ENCODE measurements at regions not wholly inside any gene's neighbourhood (a gene's known extent, or its start where the extent isn't known, plus 50 kb on each side); places are given as distances from the start of the nearest gene placed in this dataset.

DNA sequence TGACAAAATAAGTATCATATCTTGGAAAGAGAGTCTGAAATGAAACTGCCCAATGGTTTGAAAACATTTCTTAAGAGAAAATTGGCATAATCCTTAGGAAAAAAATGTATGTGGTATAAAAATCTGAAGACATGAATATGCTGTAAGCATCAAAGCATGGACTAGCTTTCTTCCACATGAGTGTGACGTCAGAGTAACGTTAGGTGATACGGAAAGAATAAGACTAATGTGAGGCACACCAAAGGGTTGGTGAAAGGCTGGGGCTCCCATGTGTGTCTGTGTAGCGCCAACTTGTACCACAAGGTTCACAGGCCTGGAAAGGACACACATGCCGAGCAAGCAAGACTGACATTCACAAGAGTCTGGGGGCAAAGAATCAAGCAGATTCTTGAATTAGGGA, 238.1 kb upstream of the GLI3 start:
- H3K4me3 ChIP-seq (ENCODE audit: low read depth, poor library complexity, severe bottlenecking), result no peak overlapping the region
- intact Hi-C loops (cut with DNase I; ENCODE audit: low total_unique reads), result no loop called here
- 94 to 96% methylated on average over 5 of the region's 5 CpGs for WGBS, 2 donors
- no peak for DNase-seq (ENCODE audit: low spot score in 2 of 2)
- TF ChIP-seq POLR2A (IDR thresholded peaks at IDR 0.05), result no peak
- TF ChIP-seq, protein P1, sequence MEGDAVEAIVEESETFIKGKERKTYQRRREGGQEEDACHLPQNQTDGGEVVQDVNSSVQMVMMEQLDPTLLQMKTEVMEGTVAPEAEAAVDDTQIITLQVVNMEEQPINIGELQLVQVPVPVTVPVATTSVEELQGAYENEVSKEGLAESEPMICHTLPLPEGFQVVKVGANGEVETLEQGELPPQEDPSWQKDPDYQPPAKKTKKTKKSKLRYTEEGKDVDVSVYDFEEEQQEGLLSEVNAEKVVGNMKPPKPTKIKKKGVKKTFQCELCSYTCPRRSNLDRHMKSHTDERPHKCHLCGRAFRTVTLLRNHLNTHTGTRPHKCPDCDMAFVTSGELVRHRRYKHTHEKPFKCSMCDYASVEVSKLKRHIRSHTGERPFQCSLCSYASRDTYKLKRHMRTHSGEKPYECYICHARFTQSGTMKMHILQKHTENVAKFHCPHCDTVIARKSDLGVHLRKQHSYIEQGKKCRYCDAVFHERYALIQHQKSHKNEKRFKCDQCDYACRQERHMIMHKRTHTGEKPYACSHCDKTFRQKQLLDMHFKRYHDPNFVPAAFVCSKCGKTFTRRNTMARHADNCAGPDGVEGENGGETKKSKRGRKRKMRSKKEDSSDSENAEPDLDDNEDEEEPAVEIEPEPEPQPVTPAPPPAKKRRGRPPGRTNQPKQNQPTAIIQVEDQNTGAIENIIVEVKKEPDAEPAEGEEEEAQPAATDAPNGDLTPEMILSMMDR (IDR thresholded peaks at IDR 0.05), result no peak

DNA sequence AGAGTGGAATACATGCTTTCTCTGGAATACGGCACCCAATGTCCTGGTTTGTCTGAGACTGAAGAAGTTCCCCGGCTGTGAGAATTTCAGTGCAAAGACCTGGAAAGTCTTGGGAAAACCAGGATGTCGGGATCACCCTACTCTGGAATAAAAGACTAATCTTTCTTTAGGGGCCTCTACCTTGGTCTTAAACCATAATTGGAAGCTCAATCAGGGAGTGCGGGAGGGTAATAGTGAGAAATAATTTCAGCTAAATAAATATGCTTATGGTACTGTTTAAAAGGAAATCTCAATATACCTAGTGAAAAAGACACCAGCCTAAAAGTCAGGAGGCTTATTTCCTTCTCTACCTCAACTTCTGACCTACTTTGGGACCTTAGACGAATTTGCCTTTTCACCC, 236.1 kb upstream of the GLI3 start:
- no peak overlapping the region for H3K4me3 ChIP-seq (ENCODE audit: low read depth, poor library complexity, severe bottlenecking)
- intact Hi-C loops (cut with DNase I; ENCODE audit: low total_unique reads), result no loop called here
- no peak for DNase-seq (ENCODE audit: low spot score in 2 of 2)
- TF ChIP-seq, protein P1 (IDR thresholded peaks at IDR 0.05), result no peak
- no peak for TF ChIP-seq POLR2A (IDR thresholded peaks at IDR 0.05)
- 87 to 94% methylated on average over 5 of the region's 5 CpGs for WGBS, 2 donors

- TF ChIP-seq, protein P1 (IDR thresholded peaks at IDR 0.05), result no peak
- no peak for TF ChIP-seq POLR2A (IDR thresholded peaks at IDR 0.05)
- intact Hi-C loops (cut with DNase I; ENCODE audit: low total_unique reads), result no loop called here
- DNase-seq (ENCODE audit: low spot score in 2 of 2), result no peak
- H3K4me3 ChIP-seq (ENCODE audit: low read depth, poor library complexity, severe bottlenecking), result no peak overlapping the region
- 89 to 96% methylated on average over 3 of the region's 3 CpGs for WGBS, 2 donors
These were observed 234.7 kb upstream of the GLI3 start for GRCh38 chr7:42471573-42472174.

DNA sequence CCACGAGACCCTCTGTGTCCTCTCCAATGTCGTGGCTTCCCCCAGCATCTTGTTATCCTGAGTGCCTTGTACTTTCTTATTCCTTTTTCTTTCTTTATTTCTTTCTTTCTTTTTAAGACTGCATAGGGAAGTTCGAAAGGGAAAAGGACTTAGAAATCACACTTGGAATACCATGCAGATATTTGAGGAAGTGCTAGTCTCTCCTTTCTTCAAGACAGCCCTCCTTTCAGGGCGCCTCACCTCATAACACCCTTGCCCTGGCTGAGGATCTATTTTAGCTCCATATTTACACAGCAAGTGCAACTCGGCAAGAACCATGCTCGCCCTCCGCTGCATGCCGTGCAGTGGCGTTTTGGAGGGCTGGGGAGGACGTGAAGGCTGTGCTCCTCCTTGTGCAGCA, 232.3 kb upstream of the GLI3 start:
- H3K4me3 ChIP-seq (ENCODE audit: low read depth, poor library complexity, severe bottlenecking), result no peak overlapping the region
- no peak for TF ChIP-seq POLR2A (IDR thresholded peaks at IDR 0.05)
- TF ChIP-seq, protein P1 (IDR thresholded peaks at IDR 0.05), result no peak
- intact Hi-C loops (cut with DNase I; ENCODE audit: low total_unique reads), result no loop called here
- 85 to 86% methylated on average over 10 of the region's 10 CpGs for WGBS, 2 donors
- DNase-seq (ENCODE audit: low spot score in 2 of 2), result no peak

DNA sequence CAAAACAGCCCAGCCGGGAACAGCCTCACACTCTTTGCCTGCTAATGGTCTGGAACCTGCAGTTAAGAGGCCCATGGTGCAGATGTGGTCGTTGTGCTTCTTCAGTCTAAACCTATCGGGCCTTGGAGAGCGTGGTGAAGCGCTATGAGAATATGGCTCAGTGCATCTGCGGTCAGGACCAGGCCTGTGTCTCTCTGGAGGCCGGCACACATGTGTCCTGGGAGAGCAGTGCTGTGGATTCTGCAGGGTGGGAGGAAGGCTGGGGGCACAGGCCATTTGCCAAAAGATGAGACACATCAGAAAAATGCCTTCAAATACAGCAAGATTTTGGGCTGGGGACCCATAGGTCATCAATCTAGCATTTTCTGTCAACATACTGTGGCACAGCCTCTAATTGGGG, 231.5 kb upstream of the GLI3 start:
- H3K4me3 ChIP-seq (ENCODE audit: low read depth, poor library complexity, severe bottlenecking), result no peak overlapping the region
- 92 to 93% methylated on average over 7 of the region's 7 CpGs for WGBS, 2 donors
- intact Hi-C loops (cut with DNase I; ENCODE audit: low total_unique reads), result no loop called here
- DNase-seq (ENCODE audit: low spot score in 2 of 2), result no peak
- no peak for TF ChIP-seq POLR2A (IDR thresholded peaks at IDR 0.05)
- TF ChIP-seq, protein P1 (IDR thresholded peaks at IDR 0.05), result no peak

DNA sequence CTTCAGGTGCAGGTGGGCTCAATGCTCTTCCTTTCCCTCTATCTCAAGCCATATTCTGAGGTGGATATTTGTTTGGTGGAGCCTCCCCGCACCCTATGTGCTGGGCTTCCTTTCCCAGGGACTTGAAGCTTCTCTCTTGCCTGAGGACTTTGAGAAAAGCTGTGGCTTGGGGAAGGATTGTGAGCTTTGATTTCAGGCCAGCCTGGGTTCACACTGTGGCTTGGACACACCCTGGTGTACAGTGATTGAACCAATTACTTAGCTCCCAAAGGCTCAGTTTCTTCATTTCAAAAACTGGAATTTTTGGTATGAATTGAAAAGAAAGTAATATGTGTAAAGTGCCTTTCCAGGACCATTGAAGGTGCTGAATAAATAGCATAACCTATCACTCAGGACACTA, 224.5 kb upstream of the GLI3 start:
- TF ChIP-seq, protein P1 (IDR thresholded peaks at IDR 0.05), result no peak
- TF ChIP-seq POLR2A (IDR thresholded peaks at IDR 0.05), result no peak
- no peak overlapping the region for H3K4me3 ChIP-seq (ENCODE audit: low read depth, poor library complexity, severe bottlenecking)
- intact Hi-C loops (cut with DNase I; ENCODE audit: low total_unique reads), result no loop called here
- no peak for DNase-seq (ENCODE audit: low spot score in 2 of 2)
- 53 to 67% methylated on average over 1 of the region's 1 CpG for WGBS, 2 donors
